ENCODE measurements at regions not wholly inside any gene's neighbourhood (a gene's known extent, or its start where the extent isn't known, plus 50 kb on each side); places are given as distances from the start of the nearest gene placed in this dataset.

- no peak overlapping the region for H3K9ac ChIP-seq (ENCODE audit: low read length)
These were observed 331.6 kb upstream of the FANCL start for GRCh38 chr2:58572731-58573130.

GRCh38 chr2:58571181-58571852 lies 330.2 kb upstream of the FANCL start:
- H3K9ac ChIP-seq (ENCODE audit: low read length) = no peak overlapping the region
- no peaks in the 10 kb centered on the region for H3K36me3 ChIP-seq (ENCODE audit: low read length)
- H3K9me3 ChIP-seq (ENCODE audit: insufficient read depth, low read length) = no peaks in the 10 kb centered on the region
- H3K27me3 ChIP-seq (ENCODE audit: low read length) = no peaks in the 10 kb centered on the region
- H3K9me2 ChIP-seq (replicated peaks; ENCODE audit: insufficient read depth, low read length) = no peaks in the 10 kb centered on the region
- no peak overlapping the region for H3K27ac ChIP-seq (ENCODE audit: low read depth, low read length)
- no peak overlapping the region for H3K4me3 ChIP-seq (ENCODE audit: insufficient read depth, low read length, poor library complexity, severe bottlenecking)
- peak overlapping the region; percentile 70 for H2AFZ ChIP-seq (ENCODE audit: low read depth, low read length, severe bottlenecking)
- no peak overlapping the region for H3K4me2 ChIP-seq (ENCODE audit: low read depth, low read length, poor library complexity, severe bottlenecking)
- H3K79me2 ChIP-seq (ENCODE audit: insufficient read depth, low read length) = no peaks in the 10 kb centered on the region
- H3F3A ChIP-seq (ENCODE audit: insufficient read depth) = no peaks in the 10 kb centered on the region
- H4K20me1 ChIP-seq (ENCODE audit: low read depth, low read length) = no peaks in the 10 kb centered on the region
- TF ChIP-seq EZH2phosphoT487 (conservative IDR thresholded peaks at IDR 0.05; ENCODE audit: low read length) = no peak
- TF ChIP-seq, protein P1, sequence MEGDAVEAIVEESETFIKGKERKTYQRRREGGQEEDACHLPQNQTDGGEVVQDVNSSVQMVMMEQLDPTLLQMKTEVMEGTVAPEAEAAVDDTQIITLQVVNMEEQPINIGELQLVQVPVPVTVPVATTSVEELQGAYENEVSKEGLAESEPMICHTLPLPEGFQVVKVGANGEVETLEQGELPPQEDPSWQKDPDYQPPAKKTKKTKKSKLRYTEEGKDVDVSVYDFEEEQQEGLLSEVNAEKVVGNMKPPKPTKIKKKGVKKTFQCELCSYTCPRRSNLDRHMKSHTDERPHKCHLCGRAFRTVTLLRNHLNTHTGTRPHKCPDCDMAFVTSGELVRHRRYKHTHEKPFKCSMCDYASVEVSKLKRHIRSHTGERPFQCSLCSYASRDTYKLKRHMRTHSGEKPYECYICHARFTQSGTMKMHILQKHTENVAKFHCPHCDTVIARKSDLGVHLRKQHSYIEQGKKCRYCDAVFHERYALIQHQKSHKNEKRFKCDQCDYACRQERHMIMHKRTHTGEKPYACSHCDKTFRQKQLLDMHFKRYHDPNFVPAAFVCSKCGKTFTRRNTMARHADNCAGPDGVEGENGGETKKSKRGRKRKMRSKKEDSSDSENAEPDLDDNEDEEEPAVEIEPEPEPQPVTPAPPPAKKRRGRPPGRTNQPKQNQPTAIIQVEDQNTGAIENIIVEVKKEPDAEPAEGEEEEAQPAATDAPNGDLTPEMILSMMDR (IDR thresholded peaks at IDR 0.05; ENCODE audit: insufficient read depth, low read length, poor library complexity, severe bottlenecking) = peak; percentile 35

More at GRCh38 chr2:58572731-58573130, 331.6 kb upstream of the FANCL start:
- no peaks in the 10 kb centered on the region for H4K20me1 ChIP-seq (ENCODE audit: low read depth, low read length)
- H3K36me3 ChIP-seq (ENCODE audit: low read length) = no peaks in the 10 kb centered on the region
- no peaks in the 10 kb centered on the region for H3K27me3 ChIP-seq (ENCODE audit: low read length)
- no peaks in the 10 kb centered on the region for H3F3A ChIP-seq (ENCODE audit: insufficient read depth)
- no peaks in the 10 kb centered on the region for H3K9me2 ChIP-seq (replicated peaks; ENCODE audit: insufficient read depth, low read length)
- H3K9me3 ChIP-seq (ENCODE audit: insufficient read depth, low read length) = no peaks in the 10 kb centered on the region
- no peak overlapping the region for H3K27ac ChIP-seq (ENCODE audit: low read depth, low read length)
- no peak for TF ChIP-seq EZH2phosphoT487 (conservative IDR thresholded peaks at IDR 0.05; ENCODE audit: low read length)
- TF ChIP-seq, protein P1 (IDR thresholded peaks at IDR 0.05; ENCODE audit: insufficient read depth, low read length, poor library complexity, severe bottlenecking) = no peak
- no peaks in the 10 kb centered on the region for H3K79me2 ChIP-seq (ENCODE audit: insufficient read depth, low read length)
- no peak overlapping the region for H2AFZ ChIP-seq (ENCODE audit: low read depth, low read length, severe bottlenecking)
- no peak overlapping the region for H3K4me3 ChIP-seq (ENCODE audit: insufficient read depth, low read length, poor library complexity, severe bottlenecking)
- no peak overlapping the region for H3K4me2 ChIP-seq (ENCODE audit: low read depth, low read length, poor library complexity, severe bottlenecking)

DNA sequence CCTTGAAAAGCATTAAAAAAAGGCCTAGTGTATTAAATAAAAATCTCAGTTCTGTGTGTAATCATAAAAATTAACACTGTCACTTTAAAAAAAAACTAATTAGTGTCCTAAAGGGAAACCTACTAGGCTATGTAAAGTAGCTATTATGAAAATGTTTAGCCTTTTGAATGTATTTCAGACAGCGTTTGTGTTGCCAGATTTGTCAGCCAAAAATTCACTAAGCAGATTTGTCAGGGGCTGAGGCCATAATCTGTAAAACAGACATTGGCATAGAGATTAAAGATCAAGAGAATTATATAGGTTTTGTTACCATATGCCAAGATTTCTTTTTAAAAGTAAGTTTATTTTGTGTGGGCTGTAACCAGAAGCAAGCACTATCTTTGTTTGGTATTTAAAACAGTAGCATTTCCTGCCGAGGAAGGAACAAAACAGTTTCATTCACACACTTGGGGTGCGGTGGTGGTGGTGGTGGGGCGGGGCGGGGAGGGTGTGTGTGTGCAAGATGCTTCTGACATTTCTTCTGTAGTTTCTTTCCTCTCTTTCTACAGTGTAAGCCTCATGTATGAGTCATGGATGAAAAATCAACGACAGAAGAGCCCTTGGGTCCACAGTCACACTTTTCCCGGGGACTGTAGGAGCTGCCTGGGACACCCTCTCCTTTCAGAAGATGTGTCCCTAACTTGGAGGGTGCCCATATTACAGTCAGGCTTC lies 328.5 kb upstream of the FANCL start:
- Histone ChIP-seq H3K9me2 (replicated peaks; ENCODE audit: insufficient read depth, low read length) (no peaks in the 10 kb centered on the region), H3K9me3 (ENCODE audit: insufficient read depth, low read length) (no peaks in the 10 kb centered on the region), H3K27ac (ENCODE audit: low read depth, low read length) (no peak overlapping the region), H2AFZ (ENCODE audit: low read depth, low read length, severe bottlenecking) (no peak overlapping the region), H3K36me3 (ENCODE audit: low read length) (no peaks in the 10 kb centered on the region), H3K4me3 (ENCODE audit: insufficient read depth, low read length, poor library complexity, severe bottlenecking) (no peak overlapping the region), H3K9ac (ENCODE audit: low read length) (no peak overlapping the region), H3F3A (ENCODE audit: insufficient read depth) (no peaks in the 10 kb centered on the region), H3K4me2 (ENCODE audit: low read depth, low read length, poor library complexity, severe bottlenecking) (no peak overlapping the region), H4K20me1 (ENCODE audit: low read depth, low read length) (no peaks in the 10 kb centered on the region), H3K79me2 (ENCODE audit: insufficient read depth, low read length) (no peaks in the 10 kb centered on the region), H3K27me3 (ENCODE audit: low read length) (no peaks in the 10 kb centered on the region)
- TF ChIP-seq, protein P1 (IDR thresholded peaks at IDR 0.05; ENCODE audit: insufficient read depth, low read length, poor library complexity, severe bottlenecking) = no peak
- no peak for TF ChIP-seq EZH2phosphoT487 (conservative IDR thresholded peaks at IDR 0.05; ENCODE audit: low read length)
